T-helper 17 cell (primary cell): ENCODE measurements at regions not wholly inside any gene's neighbourhood (a gene's known extent, or its start where the extent isn't known, plus 50 kb on each side); places are given as distances from the start of the nearest gene placed in this dataset.
"Not testable (repeated sequence)": the region's sequence is repeated elsewhere in the genome, so short reads cannot be mapped to it uniquely, and the experiment has no call there.

Source experiments
- ATAC-seq: fragments of 150-1000 bp; cut with Tn5 transposase; 2 replicates; pipeline ENCODE4 v1.10.0; 2021; ENCODE audit warnings: mild to moderate bottlenecking, moderate library complexity
- DNase-seq, 3 donors: peaks; one replicate each; pipeline versions ENCODE4 v3.0.0 to v3.0.0-alpha.2; 2020 to 2021
- H3K9me3 ChIP-seq: one replicate; pipeline ENCODE4 v1.7.0; 2013; ENCODE audit warnings: low read length, mild to moderate bottlenecking; ENCODE audit not compliant: control insufficient read depth, poor library complexity, severe bottlenecking
- H3K27ac Mint-ChIP-seq: one replicate; pipeline ENCODE4 v1.8.0; 2022; ENCODE audit warnings: mild to moderate bottlenecking, moderate library complexity, mixed read lengths
- H3K27me3 Mint-ChIP-seq: one replicate; pipeline ENCODE4 v1.8.0; 2022; ENCODE audit warnings: mixed read lengths
- H3K36me3 Mint-ChIP-seq: one replicate; pipeline ENCODE4 v1.8.0; 2022; ENCODE audit warnings: low read depth, mixed read lengths
- H3K4me1 Mint-ChIP-seq: one replicate; pipeline ENCODE4 v1.8.0; 2022; ENCODE audit warnings: mild to moderate bottlenecking, mixed read lengths
- H3K4me3 Mint-ChIP-seq: one replicate; pipeline ENCODE4 v1.8.0; 2022; ENCODE audit warnings: mild to moderate bottlenecking, moderate library complexity, mixed read lengths

GRCh38 chr5:52255308-52255707 is 532.4 kb upstream of the ITGA1 start:
- no peaks in the 10 kb centered on the region for H3K4me1 Mint-ChIP-seq
- H3K27ac Mint-ChIP-seq = no peak overlapping the region
- no peaks in the 10 kb centered on the region for H3K27me3 Mint-ChIP-seq
- H3K4me3 Mint-ChIP-seq = no peak overlapping the region
- no peak for ATAC-seq
- H3K9me3 ChIP-seq = no peaks in the 10 kb centered on the region
- H3K36me3 Mint-ChIP-seq = no peaks in the 10 kb centered on the region
- DNase-seq = no peak

GRCh38 chr5:52262844-52263243 is 524.9 kb upstream of the ITGA1 start:
- no peak for ATAC-seq

DNA sequence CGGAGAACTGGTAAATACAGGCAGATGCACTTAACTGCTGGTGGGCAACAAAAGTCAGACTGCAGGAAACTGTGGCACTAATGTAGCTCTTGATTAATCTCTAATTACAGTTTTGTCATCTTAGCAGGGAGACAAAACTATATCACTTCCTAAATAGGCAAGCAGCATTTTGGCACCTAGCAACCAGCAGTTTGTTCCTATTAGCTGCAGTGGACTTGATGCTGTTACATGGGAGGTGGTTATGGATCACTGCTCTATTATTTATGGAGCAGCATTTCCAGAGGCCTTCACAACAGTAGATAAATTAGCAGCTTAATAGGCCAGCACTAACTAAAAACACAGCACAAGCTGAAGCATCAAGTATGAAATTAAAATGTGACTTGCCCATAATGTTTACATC is 518.3 kb upstream of the ITGA1 start:
- no peaks in the 10 kb centered on the region for H3K27me3 Mint-ChIP-seq
- DNase-seq = no peak
- no peak overlapping the region for H3K4me3 Mint-ChIP-seq
- H3K27ac Mint-ChIP-seq = no peak overlapping the region
- H3K36me3 Mint-ChIP-seq = no peaks in the 10 kb centered on the region
- no peaks in the 10 kb centered on the region for H3K9me3 ChIP-seq
- no peaks in the 10 kb centered on the region for H3K4me1 Mint-ChIP-seq
- no peak for ATAC-seq

More at GRCh38 chr5:52262844-52263243, 524.9 kb upstream of the ITGA1 start:
- Mint-ChIP-seq H3K27ac (no peak overlapping the region), H3K27me3 (no peaks in the 10 kb centered on the region), H3K36me3 (no peaks in the 10 kb centered on the region), H3K4me1 (no peaks in the 10 kb centered on the region), H3K4me3 (no peak overlapping the region)
- no peak for DNase-seq
- no peaks in the 10 kb centered on the region for H3K9me3 ChIP-seq

DNA sequence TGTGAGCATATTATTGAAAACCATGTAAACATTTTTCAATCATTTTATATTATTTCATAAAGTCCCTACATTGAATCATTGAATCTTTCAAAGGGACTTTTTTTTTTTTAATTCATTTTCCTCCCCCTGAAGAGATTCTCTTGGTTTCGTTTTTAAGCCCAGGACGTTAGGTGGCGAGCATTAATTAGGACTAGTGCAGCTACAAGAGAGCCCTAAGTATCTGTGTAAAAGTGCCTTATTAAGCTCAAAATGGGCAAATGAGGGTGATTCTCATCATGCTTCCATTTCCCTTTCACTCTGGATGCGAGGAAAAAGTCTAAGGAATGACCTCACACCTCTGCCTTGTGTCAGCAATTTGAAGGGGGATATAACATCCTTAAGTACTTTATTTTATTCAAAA is 517.9 kb upstream of the ITGA1 start:
- no peak overlapping the region for H3K27ac Mint-ChIP-seq
- H3K9me3 ChIP-seq = no peaks in the 10 kb centered on the region
- no peak for DNase-seq
- H3K36me3 Mint-ChIP-seq = no peaks in the 10 kb centered on the region
- H3K27me3 Mint-ChIP-seq = no peaks in the 10 kb centered on the region
- no peaks in the 10 kb centered on the region for H3K4me1 Mint-ChIP-seq
- no peak overlapping the region for H3K4me3 Mint-ChIP-seq
- ATAC-seq = no peak

DNA sequence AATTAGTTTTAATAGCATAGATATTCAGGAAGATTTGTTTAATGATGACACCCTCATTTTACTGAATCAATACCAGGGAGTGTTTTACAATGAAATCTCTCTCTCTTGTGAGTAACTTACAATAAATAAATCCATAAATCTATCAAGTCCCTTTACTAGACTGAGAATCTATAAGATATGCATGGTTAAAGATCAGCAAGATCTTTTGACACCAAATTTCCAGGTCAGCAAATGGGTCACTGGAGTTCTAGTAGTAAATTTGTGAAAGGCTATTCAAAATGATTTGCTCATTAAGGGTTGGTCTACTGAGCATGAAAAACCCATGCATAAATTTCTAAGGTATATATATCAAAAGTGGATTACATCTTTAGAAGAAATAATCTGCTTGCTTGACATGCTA is 512.1 kb upstream of the ITGA1 start:
- Mint-ChIP-seq H3K4me1 (no peaks in the 10 kb centered on the region), H3K36me3 (no peaks in the 10 kb centered on the region), H3K4me3 (no peak overlapping the region), H3K27ac (no peak overlapping the region), H3K27me3 (no peaks in the 10 kb centered on the region)
- ATAC-seq (no peak), DNase-seq (no peak)
- no peaks in the 10 kb centered on the region for H3K9me3 ChIP-seq

DNA sequence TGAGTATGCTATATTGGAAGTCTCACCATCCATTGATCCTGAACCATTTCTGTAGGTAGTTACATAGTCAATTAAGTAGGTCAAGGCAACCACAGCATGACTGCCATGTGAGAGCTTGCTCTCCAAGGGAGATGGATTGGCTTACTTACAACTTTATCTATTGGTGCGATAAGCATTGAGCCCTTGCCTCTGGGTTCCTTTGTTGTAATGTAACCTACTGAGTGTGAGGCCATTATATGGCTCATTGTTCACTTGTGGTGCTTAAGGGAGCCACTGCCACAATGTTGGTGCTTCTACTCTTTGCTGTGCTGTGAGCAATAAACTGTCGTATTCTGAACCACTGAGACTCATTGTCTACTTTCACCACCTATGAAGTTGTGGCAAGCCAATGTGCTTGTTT is 510.6 kb upstream of the ITGA1 start:
- Mint-ChIP-seq H3K27me3 (no peaks in the 10 kb centered on the region), H3K36me3 (no peaks in the 10 kb centered on the region), H3K27ac (no peak overlapping the region)

GRCh38 chr5:52282647-52283046 is 505.1 kb upstream of the ITGA1 start:
- Mint-ChIP-seq H3K36me3 (no peaks in the 10 kb centered on the region), H3K4me1 (no peaks in the 10 kb centered on the region), H3K27ac (no peak overlapping the region), H3K27me3 (no peaks in the 10 kb centered on the region), H3K4me3 (no peak overlapping the region)
- H3K9me3 ChIP-seq = no peaks in the 10 kb centered on the region
- ATAC-seq (no peak), DNase-seq (no peak)

More for the DNA sequence above, 510.6 kb upstream of the ITGA1 start:
- no peak overlapping the region for H3K4me3 Mint-ChIP-seq
- DNase-seq (no peak), ATAC-seq (no peak)
- no peaks in the 10 kb centered on the region for H3K4me1 Mint-ChIP-seq
- H3K9me3 ChIP-seq = no peaks in the 10 kb centered on the region

DNA sequence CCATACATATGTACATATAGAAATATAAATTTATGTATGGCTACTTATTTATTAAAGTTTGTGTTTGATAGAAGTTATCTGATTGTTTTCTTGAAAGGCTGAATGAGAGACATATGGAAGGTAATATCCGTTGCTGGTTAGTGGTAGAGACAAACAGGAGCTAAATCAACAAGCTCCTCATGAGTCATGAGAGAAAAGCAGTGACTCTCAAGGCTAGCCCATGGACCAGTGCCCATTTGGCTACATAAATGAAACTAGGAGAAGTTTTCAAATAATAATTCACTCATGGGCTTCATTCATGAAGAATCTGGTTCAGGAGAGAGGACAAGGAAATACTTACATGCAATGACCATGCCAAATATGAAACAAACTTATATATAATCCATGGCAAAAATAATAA is 504.5 kb upstream of the ITGA1 start:
- DNase-seq (no peak), ATAC-seq (no peak)
- H3K27ac Mint-ChIP-seq = no peak overlapping the region
- H3K9me3 ChIP-seq = no peaks in the 10 kb centered on the region
- H3K4me3 Mint-ChIP-seq = no peak overlapping the region
- H3K27me3 Mint-ChIP-seq = no peaks in the 10 kb centered on the region
- H3K36me3 Mint-ChIP-seq = no peaks in the 10 kb centered on the region
- no peaks in the 10 kb centered on the region for H3K4me1 Mint-ChIP-seq

DNA sequence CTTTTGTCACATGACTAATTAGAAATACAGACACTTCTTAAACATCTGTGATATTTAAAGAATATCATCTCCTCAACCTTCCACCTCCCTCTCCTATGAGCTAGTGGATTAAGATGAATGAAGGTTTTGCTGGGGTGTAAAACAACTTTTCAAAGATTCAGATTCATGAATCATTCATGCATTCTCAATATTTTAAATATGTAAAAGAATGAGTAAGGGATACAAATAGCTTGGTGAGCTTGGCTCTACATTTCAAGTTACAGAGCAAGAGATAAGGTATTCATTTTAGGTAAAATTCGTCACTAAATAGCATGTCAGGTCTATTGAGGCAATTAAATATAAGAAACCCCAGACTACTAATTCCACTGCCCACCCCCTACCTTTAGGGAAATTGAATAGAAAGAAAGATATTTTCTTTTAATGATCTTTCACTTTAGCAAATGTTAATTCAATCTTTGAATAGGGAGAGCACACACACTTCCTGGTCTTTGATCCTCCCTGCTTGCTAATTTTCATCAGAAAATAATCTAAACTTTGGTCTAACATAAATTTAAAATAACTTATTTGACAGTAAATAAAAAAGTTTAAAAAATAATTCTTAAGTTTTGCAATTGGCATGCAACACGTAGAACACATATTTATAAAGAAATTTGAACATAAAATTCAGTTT is 486.9 kb upstream of the ITGA1 start:
- no peaks in the 10 kb centered on the region for H3K4me1 Mint-ChIP-seq
- no peaks in the 10 kb centered on the region for H3K36me3 Mint-ChIP-seq
- no peak for DNase-seq

DNA sequence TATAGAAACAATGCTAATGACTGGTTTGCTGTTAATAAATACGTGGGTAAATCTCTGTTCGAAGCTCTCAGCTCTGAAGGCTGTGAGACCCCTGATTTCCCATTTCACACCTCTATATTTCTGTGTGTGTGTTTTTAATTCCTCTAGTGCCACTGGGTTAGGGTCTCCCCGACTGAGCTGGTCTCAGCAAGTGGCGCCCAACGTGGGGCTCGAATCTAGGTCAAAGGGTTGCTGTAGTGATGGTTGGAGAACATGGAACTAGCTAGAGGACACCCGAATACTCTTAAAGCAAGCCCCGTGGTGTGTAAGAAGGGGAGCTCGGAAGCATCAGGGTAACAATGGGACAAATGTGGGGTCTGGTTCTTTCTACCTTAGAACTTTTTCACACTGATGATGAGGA is 482.9 kb upstream of the ITGA1 start:
- H3K9me3 ChIP-seq, H3K27me3 Mint-ChIP-seq, H3K27ac Mint-ChIP-seq, ATAC-seq, H3K4me3 Mint-ChIP-seq, H3K4me1 Mint-ChIP-seq, DNase-seq, H3K36me3 Mint-ChIP-seq: not testable (repeated sequence)

More for the DNA sequence above, 486.9 kb upstream of the ITGA1 start:
- Mint-ChIP-seq H3K4me3 (no peak overlapping the region), H3K27me3 (no peaks in the 10 kb centered on the region), H3K27ac (no peak overlapping the region)
- no peaks in the 10 kb centered on the region for H3K9me3 ChIP-seq
- no peak for ATAC-seq

DNA sequence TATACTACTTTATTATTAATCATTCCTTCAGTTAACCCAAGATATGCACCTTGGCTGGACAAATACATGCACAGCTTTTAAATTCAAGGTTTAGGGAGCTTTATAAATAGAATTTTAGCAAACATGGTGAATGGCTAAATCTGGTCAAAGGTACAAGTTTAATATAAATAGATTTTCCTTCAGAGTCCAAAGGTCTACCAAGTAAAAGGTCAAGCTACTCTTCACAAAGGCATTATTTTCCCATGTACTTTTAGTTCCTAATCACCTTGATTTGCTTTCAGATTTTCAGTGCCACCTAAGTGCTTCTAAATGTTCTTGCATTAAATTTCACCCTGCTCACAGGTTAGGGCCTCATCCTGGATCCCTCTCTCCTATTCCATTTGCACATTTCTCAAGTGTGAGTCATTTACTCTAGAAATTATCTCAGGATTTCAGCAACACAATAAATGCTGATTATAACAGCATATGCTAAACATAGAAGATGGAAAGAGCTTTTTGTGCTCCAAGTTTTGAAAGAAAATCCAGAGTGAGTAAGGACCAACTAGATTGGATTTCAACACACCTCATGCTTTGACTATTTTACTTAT is 459.4 kb upstream of the ITGA1 start:
- DNase-seq (no peak), ATAC-seq (no peak)
- Mint-ChIP-seq H3K27ac (no peak overlapping the region), H3K36me3 (no peaks in the 10 kb centered on the region), H3K4me1 (no peaks in the 10 kb centered on the region), H3K27me3 (no peaks in the 10 kb centered on the region), H3K4me3 (no peak overlapping the region)
- H3K9me3 ChIP-seq = no peaks in the 10 kb centered on the region

GRCh38 chr5:52331725-52332124 is 456.0 kb upstream of the ITGA1 start:
- ATAC-seq (no peak), DNase-seq (no peak)
- no peaks in the 10 kb centered on the region for H3K9me3 ChIP-seq
- no peaks in the 10 kb centered on the region for H3K27me3 Mint-ChIP-seq
- H3K4me3 Mint-ChIP-seq = no peak overlapping the region
- no peaks in the 10 kb centered on the region for H3K36me3 Mint-ChIP-seq
- no peak overlapping the region for H3K27ac Mint-ChIP-seq
- H3K4me1 Mint-ChIP-seq = no peaks in the 10 kb centered on the region

DNA sequence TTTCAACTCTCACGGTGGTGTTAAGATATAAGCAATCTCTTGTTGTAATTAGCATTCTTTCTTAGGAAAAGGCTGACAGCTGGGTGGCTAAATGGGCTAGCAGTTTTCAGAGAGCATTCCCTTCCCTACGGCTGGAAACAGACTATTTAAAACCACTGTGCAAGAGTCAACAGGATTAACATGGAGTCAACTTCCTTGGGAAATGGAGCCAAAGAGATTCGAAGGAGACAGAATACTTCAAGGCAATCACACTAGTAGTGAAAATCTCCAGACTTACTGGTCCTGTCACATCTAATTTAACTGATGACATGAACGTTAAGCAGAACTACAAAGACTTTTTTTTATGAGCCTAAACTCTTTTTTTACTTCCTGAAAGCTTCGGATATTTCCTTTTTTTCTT is 453.3 kb upstream of the ITGA1 start:
- Mint-ChIP-seq H3K4me3 (no peak overlapping the region), H3K4me1 (no peaks in the 10 kb centered on the region), H3K36me3 (no peaks in the 10 kb centered on the region), H3K27ac (no peak overlapping the region), H3K27me3 (no peaks in the 10 kb centered on the region)
- no peak for ATAC-seq
- H3K9me3 ChIP-seq = no peaks in the 10 kb centered on the region
- DNase-seq = no peak

GRCh38 chr5:52339285-52339684 is 448.4 kb upstream of the ITGA1 start:
- no peaks in the 10 kb centered on the region for H3K9me3 ChIP-seq
- ATAC-seq (no peak), DNase-seq (no peak)
- Mint-ChIP-seq H3K36me3 (no peaks in the 10 kb centered on the region), H3K4me3 (no peak overlapping the region), H3K4me1 (no peaks in the 10 kb centered on the region), H3K27ac (no peak overlapping the region), H3K27me3 (no peaks in the 10 kb centered on the region)
